RWPE2 (cell line): ENCODE measurements at regions not wholly inside any gene's neighbourhood (a gene's known extent, or its start where the extent isn't known, plus 50 kb on each side); places are given as distances from the start of the nearest gene placed in this dataset.
"Not testable (repeated sequence)": the region's sequence is repeated elsewhere in the genome, so short reads cannot be mapped to it uniquely, and the experiment has no call there.

Experiments
- ATAC-seq: fragments of 200-7000 bp; cut with Tn5 transposase; 3 replicates; pipeline ENCODE4 v1.9.1; 2021; ENCODE audit warnings: low read depth
- DNase-seq: peaks from one replicate; pipeline ENCODE4 v3.0.0-alpha.2; 2020; ENCODE audit warnings: low spot score
- H3K27ac ChIP-seq: fragments of 450-650 bp; 2 replicates; pipeline ENCODE4 v1.5.1; 2017; ENCODE audit warnings: mild to moderate bottlenecking; ENCODE audit not compliant: poor library complexity, severe bottlenecking
- H3K27me3 ChIP-seq: fragments of 250-450 bp; sonication (Bioruptor Pico); 2 replicates; pipeline ENCODE4 v1.5.1; 2021; ENCODE audit warnings: mild to moderate bottlenecking, moderate library complexity; ENCODE audit not compliant: insufficient read depth, poor library complexity, severe bottlenecking
- H3K36me3 ChIP-seq: fragments of 250-450 bp; sonication (Bioruptor Pico); 2 replicates; pipeline ENCODE4 v1.5.1; 2020; ENCODE audit warnings: low read depth, mild to moderate bottlenecking, moderate library complexity
- H3K4me1 ChIP-seq: fragments of 250-450 bp; sonication (Bioruptor Pico); 2 replicates; pipeline ENCODE4 v1.5.1; 2021; ENCODE audit warnings: mild to moderate bottlenecking, moderate library complexity; ENCODE audit not compliant: insufficient read depth, poor library complexity, severe bottlenecking
- H3K4me3 ChIP-seq: fragments of 250-450 bp; sonication (Bioruptor Pico); 2 replicates; pipeline ENCODE4 v1.5.1; 2021; ENCODE audit warnings: mild to moderate bottlenecking, moderate library complexity; ENCODE audit not compliant: severe bottlenecking
- H3K9me3 ChIP-seq: fragments of 250-450 bp; sonication (Bioruptor Pico); 2 replicates; pipeline ENCODE4 v1.5.1; 2021; ENCODE audit warnings: mild to moderate bottlenecking, moderate library complexity; ENCODE audit not compliant: severe bottlenecking
- TF ChIP-seq, protein P1 (sequence below): fragments of 450-650 bp; IDR thresholded peaks from one replicate; pipeline ENCODE4 v1.5.1; 2017; ENCODE audit warnings: mild to moderate bottlenecking, moderate library complexity; ENCODE audit not compliant: poor library complexity, severe bottlenecking

GRCh38 chr16:60407606-60408005, 1628.6 kb downstream of the CDH8 start:
- TF ChIP-seq, protein P1, sequence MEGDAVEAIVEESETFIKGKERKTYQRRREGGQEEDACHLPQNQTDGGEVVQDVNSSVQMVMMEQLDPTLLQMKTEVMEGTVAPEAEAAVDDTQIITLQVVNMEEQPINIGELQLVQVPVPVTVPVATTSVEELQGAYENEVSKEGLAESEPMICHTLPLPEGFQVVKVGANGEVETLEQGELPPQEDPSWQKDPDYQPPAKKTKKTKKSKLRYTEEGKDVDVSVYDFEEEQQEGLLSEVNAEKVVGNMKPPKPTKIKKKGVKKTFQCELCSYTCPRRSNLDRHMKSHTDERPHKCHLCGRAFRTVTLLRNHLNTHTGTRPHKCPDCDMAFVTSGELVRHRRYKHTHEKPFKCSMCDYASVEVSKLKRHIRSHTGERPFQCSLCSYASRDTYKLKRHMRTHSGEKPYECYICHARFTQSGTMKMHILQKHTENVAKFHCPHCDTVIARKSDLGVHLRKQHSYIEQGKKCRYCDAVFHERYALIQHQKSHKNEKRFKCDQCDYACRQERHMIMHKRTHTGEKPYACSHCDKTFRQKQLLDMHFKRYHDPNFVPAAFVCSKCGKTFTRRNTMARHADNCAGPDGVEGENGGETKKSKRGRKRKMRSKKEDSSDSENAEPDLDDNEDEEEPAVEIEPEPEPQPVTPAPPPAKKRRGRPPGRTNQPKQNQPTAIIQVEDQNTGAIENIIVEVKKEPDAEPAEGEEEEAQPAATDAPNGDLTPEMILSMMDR, result no peak
- no peaks in the 10 kb centered on the region for H3K36me3 ChIP-seq
- no peak overlapping the region for H3K4me3 ChIP-seq
- ATAC-seq (no peak), DNase-seq (no peak)
- H3K27ac ChIP-seq, result no peak overlapping the region
- H3K4me1 ChIP-seq, result no peaks in the 10 kb centered on the region
- H3K27me3 ChIP-seq, result peaks cover 4% of the 10 kb centered on the region
- H3K9me3 ChIP-seq, result no peaks in the 10 kb centered on the region

- no peak for DNase-seq
- TF ChIP-seq, protein P1, result no peak
- no peak overlapping the region for H3K27ac ChIP-seq
- H3K36me3 ChIP-seq, result no peaks in the 10 kb centered on the region
- H3K4me1 ChIP-seq, result no peaks in the 10 kb centered on the region
- no peaks in the 10 kb centered on the region for H3K9me3 ChIP-seq
- no peak overlapping the region for H3K4me3 ChIP-seq
- ATAC-seq, result no peak
- no peaks in the 10 kb centered on the region for H3K27me3 ChIP-seq
Measured at GRCh38 chr16:60407034-60407433, 1629.2 kb downstream of the CDH8 start.

- H3K27ac ChIP-seq, result no peak overlapping the region
- H3K9me3 ChIP-seq, result no peaks in the 10 kb centered on the region
- ATAC-seq, result no peak
- no peaks in the 10 kb centered on the region for H3K36me3 ChIP-seq
- no peaks in the 10 kb centered on the region for H3K27me3 ChIP-seq
- no peak overlapping the region for H3K4me3 ChIP-seq
- DNase-seq, result no peak
- H3K4me1 ChIP-seq, result no peaks in the 10 kb centered on the region
- TF ChIP-seq, protein P1, result no peak
Measured at GRCh38 chr16:60405286-60405685, 1631.0 kb downstream of the CDH8 start.

- Histone ChIP-seq H3K9me3 (no peaks in the 10 kb centered on the region), H3K27me3 (no peaks in the 10 kb centered on the region)
- TF ChIP-seq, protein P1, result no peak
Measured at GRCh38 chr16:60404401-60404800, 1631.8 kb downstream of the CDH8 start.

DNA sequence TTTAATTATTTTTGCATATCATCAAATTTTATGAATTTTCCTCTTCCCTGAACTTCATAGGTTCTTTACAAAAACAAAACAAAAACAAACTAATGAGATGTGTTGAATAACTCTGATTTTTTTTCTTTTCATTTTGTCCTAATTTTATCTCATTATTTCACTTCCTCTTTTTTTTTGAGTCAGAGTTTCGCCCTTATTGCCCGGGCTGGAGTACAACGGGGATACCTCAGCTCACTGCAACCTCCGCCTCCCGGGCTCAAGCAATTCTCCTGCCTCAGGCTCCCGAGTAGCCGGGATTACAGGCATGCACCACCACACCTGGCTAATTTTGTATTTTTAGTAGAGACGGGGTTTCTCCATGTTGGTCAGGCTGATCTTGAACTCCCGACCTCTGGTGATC, 1633.3 kb downstream of the CDH8 start:
- DNase-seq, H3K9me3 ChIP-seq, H3K27ac ChIP-seq, H3K4me1 ChIP-seq, H3K27me3 ChIP-seq, H3K4me3 ChIP-seq, ATAC-seq, H3K36me3 ChIP-seq: not testable (repeated sequence)

More at GRCh38 chr16:60404401-60404800, 1631.8 kb downstream of the CDH8 start:
- Histone ChIP-seq H3K27ac (no peak overlapping the region), H3K36me3 (no peaks in the 10 kb centered on the region), H3K4me1 (no peaks in the 10 kb centered on the region), H3K4me3 (no peak overlapping the region)
- ATAC-seq (no peak), DNase-seq (no peak)
